ENCODE measurements at regions not wholly inside any gene's neighbourhood (a gene's known extent, or its start where the extent isn't known, plus 50 kb on each side); places are given as distances from the start of the nearest gene placed in this dataset.

GRCh38 chr15:52858782-52859176, 68.6 kb upstream of the ONECUT1 start:
- no peak overlapping the region for H3K4me3 Mint-ChIP-seq
- Histone ChIP-seq H3K79me2 (ENCODE audit: insufficient read depth, low read length) (no peaks in the 10 kb centered on the region), H3K56ac (ENCODE audit: insufficient read length, low read depth, low read length) (no peak overlapping the region), H4K5ac (ENCODE audit: insufficient read length, low read depth, low read length) (no peak overlapping the region), H2AFZ (ENCODE audit: low read length) (no peak overlapping the region), H3K18ac (ENCODE audit: insufficient read length, low read depth, low read length) (no peak overlapping the region), H3K4ac (ENCODE audit: low read depth, low read length) (no peak overlapping the region), H2BK5ac (ENCODE audit: insufficient read length, low read length) (no peak overlapping the region), H2AK5ac (ENCODE audit: insufficient read length, low read length) (no peak overlapping the region), H2BK120ac (ENCODE audit: low read depth, low read length, poor library complexity, severe bottlenecking) (no peak overlapping the region), H3K79me1 (ENCODE audit: insufficient read depth, low read depth, low read length, poor library complexity, severe bottlenecking) (no peaks in the 10 kb centered on the region), H4K91ac (ENCODE audit: insufficient read length, low read depth, low read length) (no peak overlapping the region), H3K9ac (ENCODE audit: extremely low read depth, insufficient read length, low read length) (no peak overlapping the region), H3K4me1 (ENCODE audit: insufficient read depth, low read length) (peaks cover 14% of the 10 kb centered on the region; the same call in 1 of the 2 replicates), H2BK20ac (ENCODE audit: low read depth, low read length, poor library complexity, severe bottlenecking) (no peak overlapping the region), H3K23ac (ENCODE audit: insufficient read length, low read depth, low read length) (no peak overlapping the region), H3T11ph (ENCODE audit: low read length) (no peak overlapping the region), H4K8ac (replicated peaks; ENCODE audit: insufficient read length, low read depth, low read length) (no peak overlapping the region), H3K14ac (ENCODE audit: insufficient read depth, low read length) (no peak overlapping the region), H2BK12ac (ENCODE audit: insufficient read length, low read depth, low read length) (no peak overlapping the region), H4K20me1 (ENCODE audit: control insufficient read depth, insufficient read depth, insufficient read length) (no peaks in the 10 kb centered on the region), H3K27ac (ENCODE audit: insufficient read length, low read depth, low read length) (no peak overlapping the region), H3K9me3 (ENCODE audit: control insufficient read depth, low read depth, low read length) (no peaks in the 10 kb centered on the region), H3K27me3 (ENCODE audit: insufficient read depth, low read length) (no peaks in the 10 kb centered on the region), H3K4me2 (ENCODE audit: insufficient read depth, insufficient read length, low read length) (peak overlapping the region; percentile 37), H3K23me2 (ENCODE audit: insufficient read length, low read depth, low read length, poor library complexity, severe bottlenecking) (no peaks in the 10 kb centered on the region), H2BK15ac (ENCODE audit: low read depth, low read length) (no peak overlapping the region)
- TF ChIP-seq CTCF (conservative IDR thresholded peaks at IDR 0.05) = no peak
- DNase-seq = no peak
- WGBS (ENCODE audit: extremely low coverage, insufficient read length, low lambda C conversion rate) = no CpG with 5 or more reads among the region's 9 CpGs
- no peaks in the 10 kb centered on the region; a peak in 1 of 7 replicates for H3K36me3 Mint-ChIP-seq (ENCODE audit: insufficient read depth in 1 of 3, low read depth in 3 of 3)
- H3K9me3 Mint-ChIP-seq = no peaks in the 10 kb centered on the region
- peaks cover 25 to 30% of the 10 kb centered on the region in 2 experiments for H3K4me1 Mint-ChIP-seq
- H3K27me3 Mint-ChIP-seq (ENCODE audit: low read depth) = peaks cover under 1% of the 10 kb centered on the region
- no peak overlapping the region for H3K27ac Mint-ChIP-seq
